Esophagus squamous epithelium (tissue), 5 donors: ENCODE measurements at regions not wholly inside any gene's neighbourhood (a gene's known extent, or its start where the extent isn't known, plus 50 kb on each side); places are given as distances from the start of the nearest gene placed in this dataset.

Source experiments
- DNase-seq: peaks from one replicate; lab custom pipeline; 2025; lab: John Stamatoyannopoulos, UW
- H3K27ac ChIP-seq, 4 donors: fragments of 200-600 bp; sonication (generic); one replicate each; pipeline ENCODE4 v1.5.1; 2016 to 2019; ENCODE audit warnings: mild to moderate bottlenecking in 1 of 4
- H3K27me3 ChIP-seq, 4 donors: fragments of 200-600 bp; sonication (generic); 1 replicate in 3 of 4; 2 replicates in 1 of 4; pipeline versions ENCODE4 v1.5.1 to v1.6.0; 2017 to 2021; ENCODE audit warnings: antibody characterized with exemption in 1 of 4
- H3K36me3 ChIP-seq, 3 donors: fragments of 200-600 bp; sonication (generic); one replicate each; pipeline ENCODE4 v1.5.1; 2016 to 2019
- H3K4me1 ChIP-seq, 3 donors: fragments of 200-600 bp; sonication (generic); one replicate each; pipeline ENCODE4 v1.5.1; 2017 to 2019
- H3K4me3 ChIP-seq, 4 donors: fragments of 200-600 bp; sonication (generic); 1 replicate in 3 of 4; 2 replicates in 1 of 4; pipeline ENCODE4 v1.5.1; 2016 to 2019; ENCODE audit warnings: mild to moderate bottlenecking in 2 of 4, moderate library complexity in 1 of 4
- H3K9me3 ChIP-seq, 3 donors: fragments of 200-600 bp; sonication (generic); one replicate each; pipeline ENCODE4 v1.5.1; 2016 to 2019
- POLR2A ChIP-seq, 4 donors: fragments of 450-650 bp; IDR thresholded peaks; one replicate each; pipeline ENCODE4 v1.6.1; 2017; ENCODE audit warnings: antibody characterized with exemption in 4 of 4, mild to moderate bottlenecking in 4 of 4, moderate library complexity in 3 of 4
- WGBS, 2 donors: methylation state at CpG; one replicate each; pipeline ENCODE4 v1.1.5; 2018; 5-methylcytosine and 5-hydroxymethylcytosine counted together
- intact Hi-C: fragments of 100-400 bp; cut with DNase I; formaldehyde crosslinking; loops from one replicate; pipeline ENCODE4 v1.15.0; 2022
- TF ChIP-seq, protein P1 (sequence below), 6 experiments: fragments of 450-650 bp in 4 of 6; fragments of 200-600 bp in 2 of 6; sonication (generic) in 2 of 6; IDR thresholded peaks; one replicate each; pipeline ENCODE4 v1.5.1; 2016 to 2019; ENCODE audit warnings: antibody characterized with exemption in 6 of 6, mild to moderate bottlenecking in 4 of 6, moderate library complexity in 4 of 6
- donor health status: DM: yes; HTN: yes; CAD: no.

DNA sequence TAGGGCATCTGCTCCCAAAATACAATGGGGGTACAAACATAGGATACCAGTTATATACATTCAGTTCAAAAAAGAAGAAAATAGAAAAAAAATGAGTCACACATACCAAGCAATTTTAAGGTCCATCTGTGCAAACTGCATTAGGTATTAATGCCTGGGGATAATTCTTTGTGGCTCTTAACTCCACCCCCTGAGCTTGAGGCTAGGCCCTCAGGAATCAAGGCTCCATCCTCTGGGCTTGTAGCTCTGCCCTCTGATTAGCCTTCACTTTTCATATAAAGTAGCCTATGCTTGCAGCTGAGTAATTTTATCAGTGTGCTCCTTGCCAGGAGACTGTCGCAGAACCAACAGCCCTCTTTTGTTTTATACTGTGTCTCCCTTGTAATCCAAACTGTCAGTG is 69.9 kb upstream of the BACE2 start:
- H3K36me3 ChIP-seq, result no peaks in the 10 kb centered on the region
- H3K27ac ChIP-seq, result no peak overlapping the region
- H3K4me3 ChIP-seq, result no peak overlapping the region
- H3K4me1 ChIP-seq, result no peaks in the 10 kb centered on the region
- peaks cover 0 to 6% (median 0%) of the 10 kb centered on the region in 4 donors for H3K27me3 ChIP-seq
- intact Hi-C loops, result no loop called here
- 60 to 73% methylated on average over 1 of the region's 1 CpG for WGBS, 2 donors
- DNase-seq, result no peak
- no peaks in the 10 kb centered on the region for H3K9me3 ChIP-seq
- TF ChIP-seq, protein P1, sequence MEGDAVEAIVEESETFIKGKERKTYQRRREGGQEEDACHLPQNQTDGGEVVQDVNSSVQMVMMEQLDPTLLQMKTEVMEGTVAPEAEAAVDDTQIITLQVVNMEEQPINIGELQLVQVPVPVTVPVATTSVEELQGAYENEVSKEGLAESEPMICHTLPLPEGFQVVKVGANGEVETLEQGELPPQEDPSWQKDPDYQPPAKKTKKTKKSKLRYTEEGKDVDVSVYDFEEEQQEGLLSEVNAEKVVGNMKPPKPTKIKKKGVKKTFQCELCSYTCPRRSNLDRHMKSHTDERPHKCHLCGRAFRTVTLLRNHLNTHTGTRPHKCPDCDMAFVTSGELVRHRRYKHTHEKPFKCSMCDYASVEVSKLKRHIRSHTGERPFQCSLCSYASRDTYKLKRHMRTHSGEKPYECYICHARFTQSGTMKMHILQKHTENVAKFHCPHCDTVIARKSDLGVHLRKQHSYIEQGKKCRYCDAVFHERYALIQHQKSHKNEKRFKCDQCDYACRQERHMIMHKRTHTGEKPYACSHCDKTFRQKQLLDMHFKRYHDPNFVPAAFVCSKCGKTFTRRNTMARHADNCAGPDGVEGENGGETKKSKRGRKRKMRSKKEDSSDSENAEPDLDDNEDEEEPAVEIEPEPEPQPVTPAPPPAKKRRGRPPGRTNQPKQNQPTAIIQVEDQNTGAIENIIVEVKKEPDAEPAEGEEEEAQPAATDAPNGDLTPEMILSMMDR (IDR thresholded peaks at IDR 0.05), result no peak
- TF ChIP-seq POLR2A (IDR thresholded peaks at IDR 0.05), result no peak

GRCh38 chr21:41098481-41099042 is 69.4 kb upstream of the BACE2 start:
- intact Hi-C loops, result no loop called here
- 38 to 62% methylated on average over 2 of the region's 2 CpGs for WGBS, 2 donors
- TF ChIP-seq, protein P1 (IDR thresholded peaks at IDR 0.05), result no peak
- TF ChIP-seq POLR2A (IDR thresholded peaks at IDR 0.05), result no peak
- Histone ChIP-seq H3K9me3 (no peaks in the 10 kb centered on the region), H3K4me1 (no peaks in the 10 kb centered on the region), H3K4me3 (no peak overlapping the region), H3K27ac (no peak overlapping the region), H3K27me3 (peaks cover 0 to 6% (median 0%) of the 10 kb centered on the region in 4 donors), H3K36me3 (no peaks in the 10 kb centered on the region)
- DNase-seq, result no peak

DNA sequence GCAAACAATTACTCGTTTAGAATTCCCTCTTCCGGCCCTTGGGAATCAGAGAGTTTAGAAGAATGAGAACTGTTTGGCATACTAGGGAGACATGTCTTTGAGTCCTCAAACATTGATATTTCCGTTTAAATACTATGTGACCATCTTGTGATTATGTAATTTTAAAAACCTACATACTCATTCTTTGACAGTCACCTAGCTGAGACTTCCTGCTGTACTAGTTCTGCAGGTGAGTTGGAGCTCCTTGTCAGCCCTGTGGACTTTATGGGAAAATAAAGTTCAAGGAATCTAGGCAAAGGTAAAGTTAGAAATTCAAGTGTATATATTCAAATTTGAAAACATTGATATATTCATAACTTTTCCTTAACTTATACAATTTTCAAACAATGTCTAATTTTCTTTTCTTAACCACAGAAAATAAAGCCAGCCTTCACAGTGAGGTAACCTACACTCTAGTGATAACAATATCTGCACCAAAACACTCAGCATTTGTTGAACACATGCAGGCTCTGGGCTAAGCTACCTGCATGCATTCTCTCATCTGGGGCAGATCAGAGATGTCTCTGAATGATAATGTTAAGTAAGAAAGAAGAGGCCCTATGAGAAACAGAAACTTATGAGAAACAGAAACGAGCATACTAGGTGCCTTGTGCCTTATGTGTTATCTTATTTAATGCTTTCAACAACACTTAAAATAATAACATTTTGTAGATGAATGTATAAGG is 67.0 kb upstream of the BACE2 start:
- no peaks in the 10 kb centered on the region for H3K36me3 ChIP-seq
- H3K4me1 ChIP-seq, result no peaks in the 10 kb centered on the region
- H3K27me3 ChIP-seq, result peaks cover 0 to 24% (median 0%) of the 10 kb centered on the region in 4 donors
- no peak overlapping the region for H3K4me3 ChIP-seq
- WGBS, 2 donors, result 73 to 80% methylated on average over 4 of the region's 4 CpGs
- intact Hi-C loops, result no loop called here
- no peak for DNase-seq
- TF ChIP-seq, protein P1 (IDR thresholded peaks at IDR 0.05), result no peak
- TF ChIP-seq POLR2A (IDR thresholded peaks at IDR 0.05), result no peak
- H3K27ac ChIP-seq, result no peak overlapping the region
- no peaks in the 10 kb centered on the region for H3K9me3 ChIP-seq

GRCh38 chr21:41102281-41102680 is 65.7 kb upstream of the BACE2 start:
- Histone ChIP-seq H3K27ac (no peak overlapping the region), H3K9me3 (no peaks in the 10 kb centered on the region), H3K27me3 (peaks cover 0 to 37% (median 0%) of the 10 kb centered on the region in 4 donors), H3K36me3 (no peaks in the 10 kb centered on the region), H3K4me1 (no peaks in the 10 kb centered on the region), H3K4me3 (no peak overlapping the region)
- intact Hi-C loops, result no loop called here
- DNase-seq, result no peak
- TF ChIP-seq POLR2A (IDR thresholded peaks at IDR 0.05), result no peak
- TF ChIP-seq, protein P1 (IDR thresholded peaks at IDR 0.05), result no peak
- 37% methylated on average over 6 of the region's 6 CpGs for WGBS, 2 donors

DNA sequence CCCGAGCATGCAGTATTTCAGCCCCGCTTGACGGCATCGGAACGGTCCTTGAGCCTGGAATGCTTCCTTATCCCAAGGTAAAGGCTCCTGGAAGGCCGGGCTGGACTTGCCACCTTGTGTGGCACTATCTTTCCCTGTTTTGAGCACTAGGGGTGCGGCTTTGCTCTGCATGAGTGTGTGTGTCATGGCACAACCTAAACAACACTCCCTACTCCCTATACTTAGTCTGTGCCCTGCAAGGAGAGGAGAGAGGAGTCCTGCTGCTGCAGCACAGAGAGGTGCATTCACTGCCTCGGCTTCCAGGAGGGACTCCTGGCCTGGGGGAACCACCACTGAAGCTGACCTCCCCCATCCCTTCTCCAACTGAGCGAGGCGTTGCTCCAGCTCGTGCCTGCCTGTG is 60.4 kb upstream of the BACE2 start:
- H3K4me3 ChIP-seq, result no peak overlapping the region
- TF ChIP-seq, protein P1 (IDR thresholded peaks at IDR 0.05), result no peak
- TF ChIP-seq POLR2A (IDR thresholded peaks at IDR 0.05), result no peak
- no peak overlapping the region for H3K27ac ChIP-seq
- H3K27me3 ChIP-seq, result peaks cover 0 to 64% (median 0%) of the 10 kb centered on the region in 4 donors
- H3K4me1 ChIP-seq, result peaks cover 0 to under 1% (median 0%) of the 10 kb centered on the region in 3 donors
- no peaks in the 10 kb centered on the region for H3K36me3 ChIP-seq
- DNase-seq, result no peak
- no peaks in the 10 kb centered on the region for H3K9me3 ChIP-seq
- intact Hi-C loops, result no loop called here
- WGBS, 2 donors, result 76 to 85% methylated on average over 7 to 11 of the region's 11 CpGs
